OCI-LY7 (cell line): ENCODE measurements at regions not wholly inside any gene's neighbourhood (a gene's known extent, or its start where the extent isn't known, plus 50 kb on each side); places are given as distances from the start of the nearest gene placed in this dataset.

ENCODE experiments used
- CTCF ChIP-seq: fragments of 200-600 bp; sonication (generic); conservative IDR thresholded peaks from 2 replicates; pipeline ENCODE4 v1.5.1; 2014; ENCODE audit warnings: mild to moderate bottlenecking, antibody characterized with exemption, low read length, moderate library complexity, mixed read lengths
- EZH2phosphoT487 ChIP-seq: fragments of 200-600 bp; sonication (generic); IDR thresholded peaks from 2 replicates; pipeline ENCODE4 v1.6.1; 2018; ENCODE audit warnings: low read depth, borderline replicate concordance, mild to moderate bottlenecking, mixed run types, antibody characterized with exemption, low read length, moderate library complexity, mixed read lengths

GRCh38 chr12:68092976-68093375 is 66.6 kb downstream of the IFNG start:
- TF ChIP-seq CTCF (no peak), EZH2phosphoT487 (no peak)
